ENCODE measurements at regions not wholly inside any gene's neighbourhood (a gene's known extent, or its start where the extent isn't known, plus 50 kb on each side); places are given as distances from the start of the nearest gene placed in this dataset.

- DNase-seq = peak in 1 of 42 donors; percentile 5
- intact Hi-C loops (cut with DNase I) = no loop called here
Observed at GRCh38 chr3:194797555-194798250, 112.0 kb downstream of the FAM43A start.

GRCh38 chr3:194798486-194798885 lies 112.8 kb downstream of the FAM43A start:
- intact Hi-C loops (cut with DNase I) = no loop called here
- no peak for DNase-seq

- intact Hi-C loops (cut with DNase I) = no loop called here
- peak in 1 of 42 donors; percentile 16 for DNase-seq
Observed at GRCh38 chr3:194800002-194800401, 114.3 kb downstream of the FAM43A start.

DNA sequence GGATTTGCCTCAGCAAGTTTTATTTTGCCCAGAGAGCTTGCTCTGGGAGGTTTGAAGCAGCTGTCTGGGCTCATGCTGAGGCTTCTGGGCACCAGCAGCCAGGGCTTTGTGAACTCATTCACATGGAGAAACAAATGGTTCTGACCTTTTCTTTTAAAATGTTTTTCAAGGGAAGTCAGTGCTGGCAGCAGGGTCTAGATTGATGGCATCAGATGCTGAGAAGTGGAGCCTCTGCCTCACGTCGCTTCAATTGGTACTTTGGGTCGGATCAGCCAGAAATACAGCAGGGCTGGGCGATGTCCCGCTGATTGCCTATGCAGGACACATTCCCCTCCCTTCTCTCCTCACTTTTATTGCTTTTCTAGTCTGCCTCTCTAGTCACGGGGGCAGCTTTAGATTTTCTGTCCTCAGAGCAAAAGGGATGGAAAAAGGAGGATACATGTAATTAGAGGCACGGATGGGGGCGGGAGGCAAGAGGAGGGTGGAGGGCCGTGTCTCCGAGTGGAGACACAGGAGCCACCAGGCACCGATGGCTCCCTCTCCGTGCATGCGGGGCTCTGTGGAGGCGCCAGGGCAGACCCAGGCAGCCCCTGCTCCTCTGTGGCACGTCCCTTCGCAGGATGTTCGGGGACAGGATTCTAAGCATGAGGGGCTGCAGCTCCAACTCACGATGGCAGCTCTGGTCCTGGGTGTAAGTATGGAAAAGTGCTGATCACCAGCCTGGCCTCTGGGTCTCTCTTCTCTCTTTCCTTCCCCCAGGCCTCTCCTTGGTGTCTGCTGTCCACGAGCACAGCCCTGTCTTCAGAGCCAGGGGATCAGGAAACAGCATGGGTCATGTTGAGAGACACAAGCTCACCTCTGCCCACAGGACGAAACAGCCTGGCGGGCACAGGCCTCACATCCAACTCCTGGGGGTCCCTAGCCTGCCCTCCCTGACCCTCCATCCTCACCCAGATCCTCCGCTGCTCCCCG lies 116.1 kb downstream of the FAM43A start:
- intact Hi-C loops (cut with DNase I) = no loop called here
- peak in 4 of 42 donors; percentile 4 to 36 (median 15) for DNase-seq

- intact Hi-C loops (cut with DNase I) = no loop called here
Observed at GRCh38 chr3:194804796-194805195, 119.1 kb downstream of the FAM43A start.

GRCh38 chr3:194805546-194805945 lies 119.9 kb downstream of the FAM43A start:
- DNase-seq = no peak
- intact Hi-C loops (cut with DNase I) = no loop called here

More at GRCh38 chr3:194804796-194805195, 119.1 kb downstream of the FAM43A start:
- DNase-seq = no peak

- intact Hi-C loops (cut with DNase I) = no loop called here
- DNase-seq = no peak
Observed at GRCh38 chr3:194806991-194807630, 121.4 kb downstream of the FAM43A start.

DNA sequence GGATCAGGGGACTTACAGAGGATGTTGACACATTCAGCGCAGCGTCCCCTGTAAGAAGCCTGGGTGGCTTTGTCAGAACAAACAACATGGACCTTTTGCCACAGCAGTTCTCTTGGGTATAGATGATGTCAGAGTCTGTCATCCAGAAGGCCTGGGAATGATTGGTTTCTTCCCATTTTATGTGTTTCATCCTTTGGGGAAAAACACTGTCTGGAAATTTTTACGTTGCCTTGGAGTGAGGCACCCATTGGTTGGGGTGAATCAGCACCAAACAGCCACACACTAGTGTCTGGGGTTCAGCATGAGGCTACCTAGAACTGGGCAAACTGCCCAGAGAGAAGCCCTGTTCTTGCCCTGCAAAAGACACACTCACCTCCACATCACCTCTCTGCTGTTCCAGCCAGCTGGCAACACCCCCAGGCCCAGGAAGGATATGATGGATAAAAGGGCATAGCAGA lies 123.0 kb downstream of the FAM43A start:
- no peak for DNase-seq
- intact Hi-C loops (cut with DNase I) = no loop called here

DNA sequence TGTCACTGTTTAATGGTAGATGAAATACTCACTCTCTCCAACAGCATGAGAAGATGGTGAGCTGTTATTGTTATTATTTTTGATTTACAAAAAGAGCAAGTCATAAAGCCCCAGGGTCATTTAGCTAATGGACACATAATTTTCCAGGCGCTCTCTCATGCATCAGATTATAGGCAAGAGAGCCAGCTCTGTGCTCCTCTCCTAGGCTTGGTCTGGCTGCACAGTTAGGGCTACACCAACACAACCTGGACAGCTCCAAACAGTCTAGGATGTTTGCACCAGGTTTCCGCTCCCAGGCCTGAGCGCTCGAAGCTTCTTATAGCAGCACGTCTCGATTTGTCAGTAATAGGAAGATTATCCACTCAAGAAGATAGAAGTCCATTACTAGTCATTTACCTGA lies 123.7 kb downstream of the FAM43A start:
- DNase-seq = no peak
- intact Hi-C loops (cut with DNase I) = no loop called here

DNA sequence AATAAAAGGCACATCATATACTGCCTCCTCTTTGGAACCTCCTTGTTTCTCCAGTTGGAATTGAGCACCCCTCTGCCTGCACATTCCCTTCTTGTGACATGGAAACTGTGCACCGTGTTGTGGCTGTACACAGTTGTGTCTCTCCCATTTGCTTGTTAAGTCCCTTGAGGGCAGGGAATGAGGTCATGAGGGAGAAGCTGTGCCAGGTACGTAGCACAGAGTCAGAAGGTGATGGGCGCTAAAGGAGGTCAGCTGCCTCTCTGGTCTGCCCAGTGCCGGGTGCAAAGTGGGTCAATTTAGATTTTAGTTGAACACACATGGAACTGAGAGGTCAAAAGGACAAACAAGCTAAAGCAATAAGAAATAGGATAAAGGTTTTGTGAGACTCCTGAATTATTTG lies 124.4 kb downstream of the FAM43A start:
- intact Hi-C loops (cut with DNase I) = no loop called here
- peak in 1 of 42 donors; percentile 5 for DNase-seq

GRCh38 chr3:194811118-194811517 lies 125.4 kb downstream of the FAM43A start:
- intact Hi-C loops (cut with DNase I) = no loop called here
- peak in 1 of 42 donors; percentile 22 for DNase-seq

DNA sequence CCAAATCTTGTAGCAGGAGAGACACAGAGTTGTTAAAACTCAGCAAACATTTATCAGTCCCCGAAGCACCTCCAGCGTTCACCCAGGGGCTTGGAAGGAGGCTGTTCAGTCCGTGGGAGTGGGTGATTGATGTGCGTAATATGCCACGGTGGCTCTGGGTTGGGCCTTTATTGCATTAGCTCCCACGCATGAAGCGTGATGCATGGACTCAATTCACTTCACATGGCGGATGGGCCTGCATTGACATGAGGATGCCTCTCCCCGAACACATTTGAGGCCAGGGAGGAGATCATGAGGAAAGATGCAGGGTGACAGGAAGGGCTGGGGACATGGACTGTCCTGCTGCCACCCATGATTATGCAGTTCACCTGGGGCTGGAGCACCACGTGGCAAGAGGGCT lies 126.5 kb downstream of the FAM43A start:
- DNase-seq = peak in 1 of 42 donors; percentile 11

DNA sequence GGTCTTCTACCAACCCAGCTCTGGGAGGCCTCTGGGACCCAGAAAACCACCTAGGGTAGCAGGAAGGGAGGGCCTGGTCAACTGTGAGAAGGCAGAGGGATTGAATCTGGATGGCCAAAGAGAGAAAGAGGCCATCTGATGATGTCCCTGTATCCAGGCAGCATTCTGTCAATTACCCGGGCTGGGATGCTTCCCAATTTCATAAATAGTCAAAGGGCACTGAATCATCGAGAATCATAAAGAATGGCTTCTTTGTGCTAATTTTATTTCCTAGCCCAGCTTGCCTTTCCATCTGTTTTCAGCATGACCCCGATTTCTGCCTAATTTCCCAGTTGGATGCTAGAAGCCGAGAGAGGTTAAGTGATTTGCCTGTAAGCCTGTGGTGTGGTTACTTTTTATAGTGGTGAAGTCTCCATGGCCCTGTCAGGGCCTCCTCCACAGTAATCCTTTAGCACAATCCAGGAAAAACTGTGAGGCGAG lies 129.2 kb downstream of the FAM43A start:
- peak in 27 of 42 donors; percentile 9 to 77 (median 41) for DNase-seq
- intact Hi-C loops (cut with DNase I) = no loop called here

More for the DNA sequence above, 126.5 kb downstream of the FAM43A start:
- intact Hi-C loops (cut with DNase I) = no loop called here

- DNase-seq = no peak
- intact Hi-C loops (cut with DNase I) = no loop called here
Observed at GRCh38 chr3:194816748-194817591, 131.3 kb downstream of the FAM43A start.

DNA sequence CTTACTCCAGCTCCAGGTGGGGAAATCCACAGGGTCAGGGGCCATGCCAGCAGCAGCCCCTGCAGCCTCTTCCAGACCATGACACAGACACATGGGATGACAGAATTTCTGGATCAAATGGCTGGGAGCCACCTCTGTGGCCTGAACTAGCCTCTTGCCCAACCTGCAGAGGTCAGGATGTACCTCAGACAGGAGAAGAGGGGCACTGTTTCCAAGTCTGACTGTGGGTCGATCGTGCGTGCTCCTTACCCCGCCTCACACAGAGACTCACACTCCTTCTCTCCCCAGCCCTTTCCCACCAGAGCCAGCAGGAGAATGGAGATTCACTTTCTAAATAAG lies 131.9 kb downstream of the FAM43A start:
- DNase-seq = peak in 2 of 42 donors; percentile 12 to 23
- intact Hi-C loops (cut with DNase I) = no loop called here

DNA sequence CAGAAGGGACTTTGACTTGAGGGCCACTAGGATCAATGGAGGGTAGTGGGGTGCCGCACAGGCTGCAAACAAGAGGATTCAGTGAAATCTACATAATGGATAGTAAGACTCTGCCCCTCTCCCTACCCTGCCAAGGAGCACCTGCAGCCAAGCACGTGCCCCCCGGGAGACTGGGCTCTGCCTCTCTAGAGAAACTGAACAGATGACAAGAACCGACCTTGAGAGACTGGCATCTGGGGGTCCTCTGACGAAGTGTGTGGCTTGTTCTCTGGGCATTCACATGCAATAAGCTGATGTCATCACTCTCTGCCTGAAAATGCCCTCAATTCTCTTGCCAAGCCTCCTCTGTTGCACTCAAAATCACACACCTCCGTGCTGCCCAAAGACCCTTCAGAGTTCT lies 132.3 kb downstream of the FAM43A start:
- DNase-seq = peak in 1 of 42 donors; percentile 1
- intact Hi-C loops (cut with DNase I) = no loop called here

DNA sequence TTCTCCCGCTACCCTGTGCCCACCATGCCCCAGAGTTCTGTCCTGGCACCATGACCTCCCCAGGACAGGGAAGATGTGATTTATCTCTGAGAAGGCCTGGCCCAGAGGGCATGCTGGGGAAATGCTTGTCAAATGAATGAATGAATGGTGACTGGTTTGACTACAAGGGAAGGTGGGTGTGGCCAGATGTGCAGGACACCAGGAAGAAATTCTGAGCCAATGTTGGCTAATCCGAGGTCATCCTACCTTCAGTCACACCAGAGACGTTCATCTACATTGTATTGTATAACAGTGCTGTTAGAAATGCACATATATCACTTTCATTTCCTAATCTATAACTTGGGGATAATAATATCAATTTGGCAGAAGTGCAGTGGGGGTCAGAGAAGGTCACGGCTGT lies 138.4 kb downstream of the FAM43A start:
- intact Hi-C loops (cut with DNase I) = no loop called here
- no peak for DNase-seq

DNA sequence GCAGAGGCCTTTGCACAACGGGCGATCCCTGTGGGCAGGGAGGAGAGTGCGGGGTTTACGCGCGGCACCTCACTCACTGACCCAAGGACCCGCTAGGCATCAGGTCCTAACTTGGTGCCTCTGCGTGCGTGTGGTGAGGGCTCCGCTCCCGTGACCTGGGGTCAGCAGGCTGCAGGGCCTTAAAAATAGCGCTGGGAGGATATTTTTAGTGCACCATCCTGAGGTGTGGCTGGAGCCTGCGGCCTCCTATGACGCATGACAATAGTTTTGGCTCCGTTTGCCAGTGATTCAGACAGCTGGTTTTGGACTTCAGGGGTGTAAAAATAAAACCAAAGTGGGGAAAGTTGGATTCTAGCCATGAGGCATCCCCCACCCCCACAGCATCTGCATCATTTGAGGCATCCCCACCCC lies 139.0 kb downstream of the FAM43A start:
- DNase-seq = no peak
- intact Hi-C loops (cut with DNase I) = no loop called here

GRCh38 chr3:194826594-194826993 lies 140.9 kb downstream of the FAM43A start:
- intact Hi-C loops (cut with DNase I) = no loop called here
- DNase-seq = no peak

Measured in head of caudate nucleus (tissue), 42 donors.